ENCODE measurements at regions not wholly inside any gene's neighbourhood (a gene's known extent, or its start where the extent isn't known, plus 50 kb on each side); places are given as distances from the start of the nearest gene placed in this dataset.

GRCh38 chr10:61289813-61290212 lies 163.4 kb downstream of the TMEM26 start:
- TF ChIP-seq CTCF (IDR thresholded peaks at IDR 0.05): no peak
- no peak for TF ChIP-seq POLR2A (IDR thresholded peaks at IDR 0.05)
